Renal pelvis (tissue), 1 donor: ENCODE measurements at regions not wholly inside any gene's neighbourhood (a gene's known extent, or its start where the extent isn't known, plus 50 kb on each side); places are given as distances from the start of the nearest gene placed in this dataset.
"Not testable (repeated sequence)": the region's sequence is repeated elsewhere in the genome, so short reads cannot be mapped to it uniquely, and the experiment has no call there.

Experiments
- DNase-seq: peaks from one replicate; pipeline ENCODE4 v3.0.0-alpha.2; 2013

DNA sequence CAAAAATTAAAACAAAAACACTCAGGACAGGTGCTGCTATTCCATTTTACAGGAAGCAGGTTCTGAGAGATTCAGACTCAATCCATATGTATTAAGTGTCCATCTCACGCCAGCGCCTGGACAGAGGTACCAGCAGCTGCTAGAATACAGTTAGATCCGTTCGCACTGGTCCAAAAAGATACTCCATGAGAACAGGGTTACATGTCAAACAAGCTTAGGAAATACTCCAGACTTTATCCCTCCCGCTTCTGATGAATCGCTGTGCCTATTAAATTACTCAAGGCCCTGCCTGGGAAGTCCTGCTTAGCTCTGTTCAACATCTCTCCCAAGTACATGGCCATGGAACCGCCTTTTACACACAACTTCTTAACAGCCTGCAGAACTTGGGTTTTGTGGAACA lies 50.2 kb upstream of the SLC35C1 start:
- no peak for DNase-seq

DNA sequence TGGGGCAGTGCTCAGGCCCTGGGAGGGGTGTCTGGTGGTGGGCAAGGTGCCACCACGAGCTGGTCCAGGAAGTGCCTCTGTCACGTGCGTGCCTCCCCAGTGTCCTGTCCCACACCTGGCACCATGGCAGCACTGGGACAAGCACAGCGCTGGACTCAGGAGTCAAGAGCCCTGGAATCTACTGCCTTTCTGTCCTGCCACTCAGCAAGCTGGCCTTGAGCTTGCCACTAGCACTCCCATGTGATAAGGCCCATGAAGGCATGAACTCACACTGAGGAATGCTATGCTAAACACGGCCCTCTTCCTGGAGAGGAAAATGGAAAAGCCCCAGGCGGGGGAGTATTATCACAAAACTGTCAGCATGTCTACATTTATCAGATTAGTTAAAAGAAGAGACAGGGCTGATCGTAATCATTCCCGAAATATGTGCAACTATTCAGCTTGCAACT lies 50.7 kb upstream of the SLC35C1 start:
- no peak for DNase-seq

GRCh38 chr11:45752106-45752505 lies 52.8 kb upstream of the SLC35C1 start:
- DNase-seq: no peak

DNA sequence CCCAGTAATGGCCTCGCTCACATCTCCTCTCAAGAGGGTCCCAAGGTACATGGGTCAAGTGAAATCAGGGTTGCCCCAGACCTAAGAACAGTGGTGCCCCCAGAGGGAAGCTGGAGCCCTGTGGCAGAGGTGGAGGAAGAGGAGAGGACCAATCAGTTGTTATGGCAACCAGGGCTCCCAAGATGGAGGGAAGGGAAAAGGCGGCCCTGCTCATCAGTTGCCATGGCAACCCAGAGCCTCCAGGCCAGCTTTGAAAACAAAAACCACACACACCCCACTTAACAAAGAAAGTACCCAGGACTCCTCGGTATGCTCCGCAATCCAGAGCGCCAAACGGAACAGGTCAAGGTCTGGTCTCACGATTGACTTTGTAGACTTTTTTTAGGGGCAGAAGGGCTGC lies 53.5 kb upstream of the SLC35C1 start:
- no peak for DNase-seq

DNA sequence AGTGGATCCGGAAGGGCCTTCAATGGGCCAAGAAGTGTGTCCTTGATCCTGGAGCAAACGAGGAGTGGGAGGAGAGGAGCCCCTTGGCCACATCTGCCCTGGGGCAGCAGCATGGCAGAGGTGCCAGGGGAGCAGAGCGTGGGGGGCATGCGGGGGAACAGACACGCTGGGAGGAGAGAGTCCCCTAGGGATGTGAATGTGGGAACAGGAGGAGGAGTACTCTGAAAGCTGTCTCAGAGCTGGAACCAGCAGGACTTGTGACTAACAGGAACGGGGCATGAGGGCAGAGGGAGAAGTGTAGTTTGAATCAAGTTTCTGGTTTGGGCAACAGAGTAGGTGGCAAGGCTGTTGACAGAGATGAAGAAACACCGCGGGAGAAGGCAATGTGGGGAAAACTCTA lies 54.5 kb upstream of the SLC35C1 start:
- no peak for DNase-seq

DNA sequence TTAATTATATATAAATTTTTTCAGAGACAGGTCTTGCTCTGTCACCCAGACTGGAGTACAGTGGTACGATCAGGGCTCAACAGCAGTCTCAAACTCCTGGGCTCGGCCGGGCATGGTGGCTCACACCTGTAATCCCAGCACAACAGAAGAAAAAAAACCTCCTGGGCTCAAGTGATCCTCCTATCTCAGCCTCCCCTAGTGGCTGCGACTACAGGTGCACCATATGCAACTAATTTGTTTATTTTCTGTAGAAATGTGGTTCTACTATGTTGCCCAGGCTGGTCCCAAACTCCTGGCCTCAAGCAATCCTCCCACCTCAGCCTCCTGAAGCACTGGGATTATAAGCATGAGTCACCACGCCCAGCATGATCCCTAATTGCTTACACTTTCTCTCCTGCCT lies 56.1 kb upstream of the SLC35C1 start:
- no peak for DNase-seq

DNA sequence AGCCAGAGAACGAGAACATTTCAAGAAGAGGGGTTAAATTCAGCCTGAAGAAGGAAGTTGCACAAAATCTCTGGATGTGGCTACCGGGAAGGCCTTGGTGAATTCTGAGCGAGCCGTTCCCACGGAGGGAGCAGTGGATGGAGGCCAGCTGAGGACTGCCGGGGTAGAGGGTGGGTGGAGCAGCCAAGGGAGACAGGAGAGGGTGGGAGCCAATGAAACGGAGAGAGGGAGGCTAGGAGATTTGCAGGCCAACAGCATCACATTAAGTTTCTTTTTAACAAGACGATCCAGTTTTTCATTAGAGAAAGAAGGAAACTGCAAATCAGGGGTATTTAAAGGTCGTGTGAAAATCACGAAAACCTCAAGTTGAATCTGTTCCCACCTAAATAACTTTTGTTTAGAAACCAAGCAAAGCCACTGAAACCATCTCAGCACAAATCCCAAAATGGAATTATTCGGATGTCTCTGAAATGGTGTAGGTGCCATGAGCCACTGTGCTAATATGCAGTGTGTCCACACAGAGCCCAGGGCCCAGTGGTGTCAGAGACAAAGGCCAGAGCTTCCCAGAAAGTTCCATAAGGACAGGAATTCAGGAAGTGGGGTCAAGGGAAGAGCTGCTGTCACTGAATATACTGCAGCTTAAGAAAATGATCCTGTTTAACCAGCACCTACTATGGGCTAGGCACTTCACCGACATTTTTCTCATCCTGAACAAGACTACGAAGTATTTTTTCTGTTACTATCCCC lies 59.7 kb upstream of the SLC35C1 start:
- DNase-seq: no peak

GRCh38 chr11:45743556-45744468 lies 61.1 kb upstream of the SLC35C1 start:
- DNase-seq: no peak

- no peak for DNase-seq
These were observed 63.4 kb upstream of the SLC35C1 start for GRCh38 chr11:45741582-45741981.

DNA sequence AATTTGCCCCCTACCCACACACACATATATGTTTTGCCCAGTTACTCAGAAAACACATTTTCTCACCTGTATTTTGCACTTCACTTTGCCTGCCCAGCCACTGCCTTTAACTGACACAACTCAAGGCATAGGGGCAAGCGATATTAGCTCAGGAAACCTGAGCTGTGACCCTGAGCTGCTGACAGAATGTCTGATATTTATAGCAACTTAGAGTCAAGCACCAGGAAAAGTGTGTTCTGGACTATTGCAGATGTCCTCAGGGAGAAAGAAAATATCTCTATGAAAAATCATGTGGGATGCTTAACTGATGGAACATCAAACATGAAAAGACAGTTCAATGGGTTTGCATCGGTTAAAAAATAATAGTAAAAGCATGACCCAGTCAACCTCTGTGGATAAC lies 63.9 kb upstream of the SLC35C1 start:
- no peak for DNase-seq

DNA sequence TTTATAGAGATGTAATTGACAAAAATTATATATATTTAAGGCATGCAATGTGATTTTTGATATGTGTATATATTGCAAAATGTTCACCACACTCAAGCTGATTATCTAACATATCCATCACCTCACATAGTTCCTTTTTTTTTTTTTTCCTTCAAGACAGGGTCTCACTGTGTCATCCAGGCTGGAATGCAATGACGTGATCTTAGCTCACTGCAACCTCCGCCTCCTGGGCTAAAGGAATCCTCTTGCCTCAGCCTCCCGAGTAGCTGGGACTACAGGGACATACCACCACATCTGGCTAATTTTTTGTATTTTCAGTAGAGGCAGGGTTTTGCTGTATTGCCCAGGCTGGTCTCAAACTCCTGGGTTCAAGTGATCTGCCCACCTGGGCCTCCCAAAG lies 65.1 kb upstream of the SLC35C1 start:
- DNase-seq: no peak

GRCh38 chr11:45739071-45739470 lies 65.9 kb upstream of the SLC35C1 start:
- DNase-seq: not testable (repeated sequence)

DNA sequence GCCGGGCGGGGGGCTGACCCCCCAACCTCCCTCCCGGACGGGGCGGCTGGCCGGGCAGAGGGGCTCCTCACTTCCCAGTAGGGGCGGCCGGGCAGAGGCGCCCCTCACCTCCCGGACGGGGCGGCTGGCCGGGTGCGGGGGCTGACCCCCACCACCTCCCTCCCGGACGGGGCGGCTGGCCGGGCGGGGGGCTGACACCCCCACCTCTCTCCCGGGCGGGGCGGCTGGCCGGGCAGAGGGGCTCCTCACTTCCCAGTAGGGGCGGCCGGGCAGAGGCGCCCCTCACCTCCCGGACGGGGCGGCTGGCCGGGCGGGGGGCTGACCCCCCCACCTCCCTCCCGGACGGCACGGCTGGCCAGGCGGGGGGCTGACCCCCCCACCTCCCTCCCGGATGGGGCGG lies 66.8 kb upstream of the SLC35C1 start:
- not testable (repeated sequence) for DNase-seq

- no peak for DNase-seq
These were observed 67.9 kb upstream of the SLC35C1 start for GRCh38 chr11:45737056-45737455.

GRCh38 chr11:45736424-45736823 lies 68.5 kb upstream of the SLC35C1 start:
- DNase-seq: no peak

DNA sequence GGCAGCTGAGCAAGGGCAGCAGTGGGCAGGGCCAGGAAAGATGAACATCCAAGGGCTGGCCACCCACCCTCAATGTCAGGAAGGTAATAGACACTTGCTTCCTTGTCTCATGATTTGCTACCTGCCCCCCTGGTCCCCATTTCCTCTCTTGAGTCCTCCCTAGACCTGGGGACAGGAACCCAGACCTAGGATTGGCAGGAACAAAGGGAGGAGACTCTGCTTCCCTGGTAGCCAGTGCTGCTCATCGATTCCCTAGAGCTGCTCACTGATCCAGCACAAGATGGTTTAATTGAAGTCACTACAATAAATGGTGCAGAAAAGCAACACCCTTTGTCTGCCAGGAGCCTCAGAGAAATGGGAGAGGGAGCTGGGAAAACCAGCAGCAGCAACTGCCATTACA lies 67.8 kb upstream of the CHST1 start:
- no peak for DNase-seq

GRCh38 chr11:45732343-45732742 lies 66.9 kb upstream of the CHST1 start:
- DNase-seq: no peak

GRCh38 chr11:45731171-45731570 lies 65.7 kb upstream of the CHST1 start:
- not testable (repeated sequence) for DNase-seq

DNA sequence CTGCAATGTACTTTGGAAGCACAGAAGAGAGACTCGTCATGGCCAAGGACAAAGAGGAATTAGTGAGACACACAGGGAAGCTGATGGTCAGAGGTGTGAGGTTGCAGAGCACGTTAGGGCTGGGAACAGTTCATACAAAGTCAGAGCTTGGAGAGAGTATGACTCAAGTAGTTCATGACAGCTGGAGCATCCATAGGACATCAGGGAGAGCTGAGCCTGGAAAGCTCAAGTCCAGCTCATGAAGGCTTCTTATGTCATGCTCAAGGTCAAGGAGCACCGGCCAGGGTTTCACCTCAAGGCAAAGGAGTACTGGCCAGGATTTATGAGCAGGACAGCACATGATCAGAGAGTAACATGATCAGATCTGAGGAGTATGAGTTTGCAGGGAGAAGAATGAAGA lies 64.6 kb upstream of the CHST1 start:
- DNase-seq: no peak

- no peak for DNase-seq
These were observed 61.2 kb upstream of the CHST1 start for GRCh38 chr11:45726493-45727054.

DNA sequence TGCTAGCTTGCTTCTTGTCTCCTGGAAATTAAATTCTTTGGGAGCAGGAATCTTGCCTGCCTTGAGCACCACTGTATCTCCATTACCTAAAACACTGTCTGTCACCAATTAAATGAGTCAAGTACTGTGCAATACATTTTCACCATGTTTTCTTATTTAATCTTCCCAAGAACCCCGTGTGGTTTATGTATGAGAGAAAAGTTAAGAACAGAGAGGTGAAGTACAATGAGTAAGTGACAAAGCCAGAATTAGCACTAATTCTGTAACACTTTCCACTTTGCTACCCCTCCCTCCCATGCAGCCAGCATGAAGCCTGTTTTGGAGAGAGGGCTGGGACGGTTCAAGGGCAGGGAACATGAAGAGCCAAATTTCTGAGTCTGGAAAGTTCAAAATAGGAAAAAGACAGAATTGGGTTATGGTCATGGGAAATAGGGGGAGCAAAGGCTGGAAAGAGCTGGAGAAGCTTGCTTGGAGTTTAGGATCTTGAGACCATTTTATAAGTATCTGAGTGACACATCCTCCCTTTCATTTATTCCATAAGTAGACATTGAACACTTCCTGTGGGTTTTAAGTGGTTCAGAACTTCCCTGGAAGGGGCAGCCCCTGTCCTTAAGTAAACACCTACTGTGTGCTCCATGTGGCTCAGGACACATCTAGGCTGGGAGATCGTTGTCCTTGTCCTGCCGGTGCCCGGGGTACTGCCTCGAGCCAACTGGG lies 60.5 kb upstream of the CHST1 start:
- no peak for DNase-seq

- no peak for DNase-seq
These were observed 59.7 kb upstream of the CHST1 start for GRCh38 chr11:45725121-45725520.
